ENCODE measurements at regions not wholly inside any gene's neighbourhood (a gene's known extent, or its start where the extent isn't known, plus 50 kb on each side); places are given as distances from the start of the nearest gene placed in this dataset.

DNA sequence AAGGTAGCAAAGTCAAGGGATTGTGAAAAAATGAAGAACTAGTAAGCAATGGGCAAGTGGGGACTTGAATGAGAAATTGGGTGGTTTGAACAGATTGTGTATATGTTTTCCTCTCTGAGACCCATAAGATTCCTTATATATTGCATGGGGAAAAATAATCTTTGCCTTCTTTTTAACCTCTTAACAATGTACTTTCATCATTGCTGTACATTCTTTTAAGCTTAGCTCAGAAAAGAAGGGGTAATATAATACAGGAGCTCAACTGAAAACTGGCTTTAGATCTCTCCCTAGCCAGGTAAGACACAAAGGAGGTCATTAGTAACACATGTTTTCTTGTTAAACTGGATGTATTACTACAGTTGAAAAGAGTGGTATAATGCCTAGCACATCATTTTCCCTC is 287.2 kb downstream of the RNF144B start:
- H3K27ac ChIP-seq (ENCODE audit: low read depth in 1 of 2, low read length in 1 of 2): no peak overlapping the region
- no peak overlapping the region for H3K4me3 ChIP-seq (ENCODE audit: low read length in 2 of 2)
- no peaks in the 10 kb centered on the region for H3K9me3 ChIP-seq (ENCODE audit: control insufficient read depth in 2 of 2, insufficient read depth in 1 of 2, low read length in 1 of 2)
- no peaks in the 10 kb centered on the region for H3K4me1 ChIP-seq (ENCODE audit: control insufficient read depth in 2 of 2, insufficient read depth in 2 of 2, low read length in 2 of 2)
- no peaks in the 10 kb centered on the region for H3K36me3 ChIP-seq (ENCODE audit: control insufficient read depth in 2 of 2, insufficient read depth in 2 of 2, low read length in 1 of 2)
- no peak for DNase-seq (ENCODE audit: low read depth in 6 of 9, low spot score in 9 of 9)
- H3K27me3 ChIP-seq (ENCODE audit: control insufficient read depth in 2 of 2, insufficient read depth in 1 of 2, low read length in 1 of 2): no peaks in the 10 kb centered on the region

DNA sequence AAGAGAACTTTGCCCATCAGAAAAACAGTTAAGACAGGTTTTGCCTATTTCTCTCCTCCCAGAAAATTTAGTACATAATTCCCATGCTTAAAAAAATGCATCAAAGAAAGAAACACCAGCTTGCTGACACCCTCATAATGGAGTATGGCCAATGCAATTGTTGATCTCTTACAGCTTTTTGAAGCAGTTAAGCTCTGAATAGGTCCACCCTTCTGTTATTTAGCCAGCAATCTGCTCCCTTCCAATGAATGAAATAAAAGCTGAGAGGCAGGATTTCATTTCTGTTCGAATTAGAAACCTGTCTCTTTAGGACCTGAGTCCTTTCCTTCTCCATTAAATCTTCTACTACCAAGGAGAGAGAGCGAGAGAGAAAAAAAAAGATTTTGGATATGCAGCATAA is 288.7 kb downstream of the RNF144B start:
- H3K4me1 ChIP-seq (ENCODE audit: control insufficient read depth in 2 of 2, insufficient read depth in 2 of 2, low read length in 2 of 2): no peaks in the 10 kb centered on the region
- no peaks in the 10 kb centered on the region for H3K36me3 ChIP-seq (ENCODE audit: control insufficient read depth in 2 of 2, insufficient read depth in 2 of 2, low read length in 1 of 2)
- no peak for DNase-seq (ENCODE audit: low read depth in 6 of 9, low spot score in 9 of 9)
- WGBS: 62% methylated on average over 2 of the region's 2 CpGs
- no peak overlapping the region for H3K4me3 ChIP-seq (ENCODE audit: low read length in 2 of 2)
- H3K27me3 ChIP-seq (ENCODE audit: control insufficient read depth in 2 of 2, insufficient read depth in 1 of 2, low read length in 1 of 2): no peaks in the 10 kb centered on the region
- no peaks in the 10 kb centered on the region for H3K9me3 ChIP-seq (ENCODE audit: control insufficient read depth in 2 of 2, insufficient read depth in 1 of 2, low read length in 1 of 2)
- no peak overlapping the region for H3K27ac ChIP-seq (ENCODE audit: low read depth in 1 of 2, low read length in 1 of 2)

GRCh38 chr6:18676548-18676947 is 289.4 kb downstream of the RNF144B start:
- no peak overlapping the region for H3K4me3 ChIP-seq (ENCODE audit: low read length in 2 of 2)
- H3K27me3 ChIP-seq (ENCODE audit: control insufficient read depth in 2 of 2, insufficient read depth in 1 of 2, low read length in 1 of 2): no peaks in the 10 kb centered on the region
- WGBS: 95% methylated on average over 7 of the region's 7 CpGs
- no peak for DNase-seq (ENCODE audit: low read depth in 6 of 9, low spot score in 9 of 9)
- H3K27ac ChIP-seq (ENCODE audit: low read depth in 1 of 2, low read length in 1 of 2): no peak overlapping the region
- H3K36me3 ChIP-seq (ENCODE audit: control insufficient read depth in 2 of 2, insufficient read depth in 2 of 2, low read length in 1 of 2): no peaks in the 10 kb centered on the region
- no peaks in the 10 kb centered on the region for H3K4me1 ChIP-seq (ENCODE audit: control insufficient read depth in 2 of 2, insufficient read depth in 2 of 2, low read length in 2 of 2)
- no peaks in the 10 kb centered on the region for H3K9me3 ChIP-seq (ENCODE audit: control insufficient read depth in 2 of 2, insufficient read depth in 1 of 2, low read length in 1 of 2)

GRCh38 chr6:18680842-18681241 is 293.7 kb downstream of the RNF144B start:
- H3K27ac ChIP-seq (ENCODE audit: low read depth in 1 of 2, low read length in 1 of 2): no peak overlapping the region

GRCh38 chr6:18681832-18682503 is 294.8 kb downstream of the RNF144B start:
- H3K9me3 ChIP-seq (ENCODE audit: control insufficient read depth in 2 of 2, insufficient read depth in 1 of 2, low read length in 1 of 2): no peaks in the 10 kb centered on the region
- no peaks in the 10 kb centered on the region for H3K4me1 ChIP-seq (ENCODE audit: control insufficient read depth in 2 of 2, insufficient read depth in 2 of 2, low read length in 2 of 2)
- H3K27ac ChIP-seq (ENCODE audit: low read depth in 1 of 2, low read length in 1 of 2): no peak overlapping the region
- DNase-seq (ENCODE audit: low read depth in 6 of 9, low spot score in 9 of 9): no peak
- no peak overlapping the region for H3K4me3 ChIP-seq (ENCODE audit: low read length in 2 of 2)
- no peaks in the 10 kb centered on the region for H3K36me3 ChIP-seq (ENCODE audit: control insufficient read depth in 2 of 2, insufficient read depth in 2 of 2, low read length in 1 of 2)
- no peaks in the 10 kb centered on the region for H3K27me3 ChIP-seq (ENCODE audit: control insufficient read depth in 2 of 2, insufficient read depth in 1 of 2, low read length in 1 of 2)
- WGBS: 81% methylated on average over 5 of the region's 5 CpGs

More at GRCh38 chr6:18680842-18681241, 293.7 kb downstream of the RNF144B start:
- no peaks in the 10 kb centered on the region for H3K36me3 ChIP-seq (ENCODE audit: control insufficient read depth in 2 of 2, insufficient read depth in 2 of 2, low read length in 1 of 2)
- no peak for DNase-seq (ENCODE audit: low read depth in 6 of 9, low spot score in 9 of 9)
- H3K4me1 ChIP-seq (ENCODE audit: control insufficient read depth in 2 of 2, insufficient read depth in 2 of 2, low read length in 2 of 2): no peaks in the 10 kb centered on the region
- H3K27me3 ChIP-seq (ENCODE audit: control insufficient read depth in 2 of 2, insufficient read depth in 1 of 2, low read length in 1 of 2): no peaks in the 10 kb centered on the region
- no peak overlapping the region for H3K4me3 ChIP-seq (ENCODE audit: low read length in 2 of 2)
- no peaks in the 10 kb centered on the region for H3K9me3 ChIP-seq (ENCODE audit: control insufficient read depth in 2 of 2, insufficient read depth in 1 of 2, low read length in 1 of 2)

DNA sequence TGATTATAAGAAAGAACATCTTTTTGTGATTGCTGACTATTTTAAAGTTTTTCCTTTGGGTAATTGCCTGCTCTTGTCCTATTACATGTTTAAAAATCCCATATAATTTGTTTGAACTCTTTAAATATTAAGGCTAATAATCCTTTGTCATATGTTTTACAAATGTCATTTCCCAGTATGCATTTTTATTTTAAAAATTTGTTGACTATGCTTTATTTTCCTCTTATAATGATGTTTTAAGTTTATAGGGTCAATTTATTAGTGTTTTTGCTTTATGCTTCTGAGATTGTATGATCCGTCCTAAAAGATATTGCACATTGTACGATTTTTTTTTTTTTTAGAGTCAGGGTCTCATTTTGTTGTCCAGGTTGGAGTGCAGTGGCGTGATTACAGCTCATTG is 297.2 kb downstream of the RNF144B start:
- no peaks in the 10 kb centered on the region for H3K36me3 ChIP-seq (ENCODE audit: control insufficient read depth in 2 of 2, insufficient read depth in 2 of 2, low read length in 1 of 2)
- H3K27ac ChIP-seq (ENCODE audit: low read depth in 1 of 2, low read length in 1 of 2): no peak overlapping the region
- no peaks in the 10 kb centered on the region for H3K27me3 ChIP-seq (ENCODE audit: control insufficient read depth in 2 of 2, insufficient read depth in 1 of 2, low read length in 1 of 2)
- 73% methylated on average over 3 of the region's 3 CpGs for WGBS
- no peak for DNase-seq (ENCODE audit: low read depth in 6 of 9, low spot score in 9 of 9)
- H3K4me1 ChIP-seq (ENCODE audit: control insufficient read depth in 2 of 2, insufficient read depth in 2 of 2, low read length in 2 of 2): no peaks in the 10 kb centered on the region
- H3K4me3 ChIP-seq (ENCODE audit: low read length in 2 of 2): no peak overlapping the region
- H3K9me3 ChIP-seq (ENCODE audit: control insufficient read depth in 2 of 2, insufficient read depth in 1 of 2, low read length in 1 of 2): no peaks in the 10 kb centered on the region

DNA sequence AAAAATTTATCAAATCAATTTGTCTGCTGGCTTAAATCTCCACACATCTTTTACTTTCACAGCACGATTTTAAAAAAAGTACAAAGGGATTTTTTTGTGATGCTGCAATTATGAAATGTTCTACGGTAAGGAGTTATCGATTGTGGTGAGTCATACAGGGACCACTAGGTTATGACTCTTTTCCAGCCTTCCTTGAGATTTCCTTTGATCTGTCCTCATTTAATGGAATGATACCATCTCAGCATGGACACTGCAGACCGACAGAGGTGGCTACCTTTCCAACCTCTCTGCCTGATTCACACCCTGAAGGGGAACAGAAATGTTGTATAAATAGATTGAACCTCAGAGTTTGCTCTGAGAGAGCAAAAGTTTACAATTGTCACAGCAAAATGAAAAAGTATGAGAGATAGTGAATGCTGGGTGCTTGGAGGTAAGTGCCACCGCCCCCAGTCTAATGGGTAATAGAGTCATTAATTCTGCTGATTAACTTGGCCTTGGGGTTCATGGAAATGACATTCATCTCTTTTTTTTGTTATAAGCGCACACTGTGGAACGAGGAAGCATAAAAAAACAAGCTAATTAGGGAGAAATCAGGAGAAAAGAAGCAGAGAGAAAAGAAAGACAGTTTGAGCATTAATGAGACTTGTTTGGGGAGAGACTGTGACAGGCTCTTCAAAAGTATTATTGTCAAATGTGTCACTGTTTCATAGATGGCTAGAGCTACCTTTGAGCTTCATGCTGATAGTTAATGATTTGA is 306.0 kb downstream of the RNF144B start:
- 88% methylated on average over 7 of the region's 7 CpGs for WGBS
- H3K4me1 ChIP-seq (ENCODE audit: control insufficient read depth in 2 of 2, insufficient read depth in 2 of 2, low read length in 2 of 2): no peaks in the 10 kb centered on the region
- no peak overlapping the region for H3K4me3 ChIP-seq (ENCODE audit: low read length in 2 of 2)
- no peaks in the 10 kb centered on the region for H3K36me3 ChIP-seq (ENCODE audit: control insufficient read depth in 2 of 2, insufficient read depth in 2 of 2, low read length in 1 of 2)
- no peak for DNase-seq (ENCODE audit: low read depth in 6 of 9, low spot score in 9 of 9)
- no peak overlapping the region for H3K27ac ChIP-seq (ENCODE audit: low read depth in 1 of 2, low read length in 1 of 2)
- no peaks in the 10 kb centered on the region for H3K9me3 ChIP-seq (ENCODE audit: control insufficient read depth in 2 of 2, insufficient read depth in 1 of 2, low read length in 1 of 2)
- no peaks in the 10 kb centered on the region for H3K27me3 ChIP-seq (ENCODE audit: control insufficient read depth in 2 of 2, insufficient read depth in 1 of 2, low read length in 1 of 2)

- Histone ChIP-seq H3K4me1 (ENCODE audit: control insufficient read depth in 2 of 2, insufficient read depth in 2 of 2, low read length in 2 of 2) (no peaks in the 10 kb centered on the region), H3K36me3 (ENCODE audit: control insufficient read depth in 2 of 2, insufficient read depth in 2 of 2, low read length in 1 of 2) (no peaks in the 10 kb centered on the region), H3K4me3 (ENCODE audit: low read length in 2 of 2) (no peak overlapping the region), H3K27ac (ENCODE audit: low read depth in 1 of 2, low read length in 1 of 2) (no peak overlapping the region), H3K27me3 (ENCODE audit: control insufficient read depth in 2 of 2, insufficient read depth in 1 of 2, low read length in 1 of 2) (no peaks in the 10 kb centered on the region), H3K9me3 (ENCODE audit: control insufficient read depth in 2 of 2, insufficient read depth in 1 of 2, low read length in 1 of 2) (no peaks in the 10 kb centered on the region)
- WGBS: 85% methylated on average over 6 of the region's 6 CpGs
- no peak for DNase-seq (ENCODE audit: low read depth in 6 of 9, low spot score in 9 of 9)
Observed at GRCh38 chr6:18693881-18694280, 306.7 kb downstream of the RNF144B start.

GRCh38 chr6:18703546-18703945 is 316.4 kb downstream of the RNF144B start:
- 81% methylated on average over 3 of the region's 3 CpGs for WGBS
- no peak overlapping the region for H3K4me3 ChIP-seq (ENCODE audit: low read length in 2 of 2)
- H3K27ac ChIP-seq (ENCODE audit: low read depth in 1 of 2, low read length in 1 of 2): no peak overlapping the region
- H3K9me3 ChIP-seq (ENCODE audit: control insufficient read depth in 2 of 2, insufficient read depth in 1 of 2, low read length in 1 of 2): no peaks in the 10 kb centered on the region
- no peaks in the 10 kb centered on the region for H3K4me1 ChIP-seq (ENCODE audit: control insufficient read depth in 2 of 2, insufficient read depth in 2 of 2, low read length in 2 of 2)
- DNase-seq (ENCODE audit: low read depth in 6 of 9, low spot score in 9 of 9): no peak
- no peaks in the 10 kb centered on the region for H3K36me3 ChIP-seq (ENCODE audit: control insufficient read depth in 2 of 2, insufficient read depth in 2 of 2, low read length in 1 of 2)
- no peaks in the 10 kb centered on the region for H3K27me3 ChIP-seq (ENCODE audit: control insufficient read depth in 2 of 2, insufficient read depth in 1 of 2, low read length in 1 of 2)

Measured in thymus (tissue), 11 donors.